Neural cell (in vitro differentiated cells): ENCODE measurements at regions not wholly inside any gene's neighbourhood (a gene's known extent, or its start where the extent isn't known, plus 50 kb on each side); places are given as distances from the start of the nearest gene placed in this dataset.

ENCODE experiments used
- H2AFZ ChIP-seq: fragments of 200-600, 300-800 bp; sonication (generic), shearing (Covaris generic); 2 replicates; pipeline ENCODE4 v1.6.0; 2014; ENCODE audit warnings: low read depth, mild to moderate bottlenecking, antibody characterized with exemption, low read length, moderate library complexity
- H3F3A ChIP-seq: fragments of 200-600 bp; shearing (Covaris generic); 2 replicates; pipeline ENCODE4 v1.6.1; 2016; ENCODE audit warnings: mild to moderate bottlenecking, moderate library complexity, mixed read lengths, antibody characterized with exemption, low read length; ENCODE audit not compliant: insufficient read depth, poor library complexity, severe bottlenecking
- H3K27ac ChIP-seq: fragments of 200-600, 300-800 bp; sonication (generic), shearing (Covaris generic); 2 replicates; pipeline ENCODE4 v1.5.1; 2014; ENCODE audit warnings: mild to moderate bottlenecking, low read length, moderate library complexity
- H3K27me3 ChIP-seq: fragments of 300-800, 200-600 bp; sonication (generic), shearing (Covaris generic); 2 replicates; pipeline ENCODE4 v1.6.0; 2014; ENCODE audit warnings: mild to moderate bottlenecking, low read depth, low read length, moderate library complexity; ENCODE audit not compliant: insufficient read depth
- H3K36me3 ChIP-seq: fragments of 300-800, 200-600 bp; sonication (generic), shearing (Covaris generic); 2 replicates; pipeline ENCODE4 v1.5.1; 2014; ENCODE audit warnings: mild to moderate bottlenecking, antibody characterized with exemption, low read length, moderate library complexity; ENCODE audit not compliant: insufficient read depth
- H3K4me2 ChIP-seq: fragments of 300-800, 200-600 bp; sonication (generic), shearing (Covaris generic); 2 replicates; pipeline ENCODE4 v1.6.0; 2014; ENCODE audit warnings: mild to moderate bottlenecking, low read length
- H3K4me3 ChIP-seq: fragments of 300-800, 200-600 bp; sonication (generic), shearing (Covaris generic); 2 replicates; pipeline ENCODE4 v1.5.1; 2014; ENCODE audit warnings: mild to moderate bottlenecking, low read length, moderate library complexity
- H3K79me2 ChIP-seq: fragments of 200-600 bp; shearing (Covaris generic); replicated peaks from 2 replicates; pipeline ENCODE4 v1.6.0; 2014; ENCODE audit warnings: mild to moderate bottlenecking, low read length, moderate library complexity; ENCODE audit not compliant: insufficient read depth
- H3K9ac ChIP-seq: fragments of 300-800, 200-600 bp; sonication (generic), shearing (Covaris generic); 2 replicates; pipeline ENCODE4 v1.6.1; 2016; ENCODE audit warnings: mild to moderate bottlenecking, low read length, mixed read lengths
- H3K9me2 ChIP-seq: fragments of 200-600 bp; shearing (Covaris generic); 2 replicates; pipeline ENCODE4 v1.6.1; 2016; ENCODE audit warnings: mild to moderate bottlenecking, low read length, mixed read lengths; ENCODE audit not compliant: insufficient read depth
- H3K9me3 ChIP-seq: fragments of 200-600, 300-800 bp; sonication (generic), shearing (Covaris generic); 2 replicates; pipeline ENCODE4 v1.6.1; 2016; ENCODE audit warnings: mild to moderate bottlenecking, mixed run types, low read length, moderate library complexity, mixed read lengths
- H4K20me1 ChIP-seq: fragments of 200-600 bp; shearing (Covaris generic); 2 replicates; pipeline ENCODE4 v1.6.1; 2016; ENCODE audit warnings: mild to moderate bottlenecking, mixed run types; ENCODE audit not compliant: insufficient read depth
- EP300 ChIP-seq: fragments of 450-650 bp; conservative IDR thresholded peaks from 2 replicates; pipeline ENCODE4 v1.6.1; 2014; ENCODE audit warnings: antibody characterized with exemption, mild to moderate bottlenecking, moderate library complexity; ENCODE audit not compliant: poor library complexity, severe bottlenecking
- EZH2 ChIP-seq: fragments of 200-600, 300-800 bp; shearing (Covaris generic), sonication (generic); IDR thresholded peaks from 2 replicates; pipeline ENCODE4 v1.6.1; 2014; ENCODE audit warnings: antibody characterized with exemption, low read length, borderline replicate concordance, mild to moderate bottlenecking; ENCODE audit not compliant: insufficient read depth, poor library complexity, severe bottlenecking
- MXI1 ChIP-seq: fragments of 450-650 bp; conservative IDR thresholded peaks from 2 replicates; pipeline ENCODE4 v1.6.1; 2014; ENCODE audit warnings: antibody characterized with exemption, mild to moderate bottlenecking; ENCODE audit not compliant: poor library complexity, severe bottlenecking
- POLR2AphosphoS5 ChIP-seq: IDR thresholded peaks from 2 replicates; pipeline ENCODE4 v1.6.1; 2012
- RAD21 ChIP-seq: fragments of 450-650 bp; conservative IDR thresholded peaks from 2 replicates; pipeline ENCODE4 v1.6.1; 2014; ENCODE audit warnings: antibody characterized with exemption, mild to moderate bottlenecking, moderate library complexity
- SMC3 ChIP-seq: fragments of 450-650 bp; conservative IDR thresholded peaks from 2 replicates; pipeline ENCODE4 v1.6.1; 2014; ENCODE audit warnings: antibody characterized with exemption, mild to moderate bottlenecking, moderate library complexity; ENCODE audit not compliant: poor library complexity
- TAF1 ChIP-seq: IDR thresholded peaks from 2 replicates; pipeline ENCODE4 v1.6.1; 2012; ENCODE audit warnings: low read depth
- TF ChIP-seq, protein P1 (sequence below): fragments of 450-650 bp; IDR thresholded peaks from 2 replicates; pipeline ENCODE4 v1.5.1; 2014; ENCODE audit warnings: antibody characterized with exemption, mild to moderate bottlenecking, moderate library complexity; ENCODE audit not compliant: poor library complexity, severe bottlenecking
- TF ChIP-seq, protein P2 (sequence below): IDR thresholded peaks from 2 replicates; pipeline ENCODE4 v1.6.1; 2012; ENCODE audit warnings: borderline replicate concordance

DNA sequence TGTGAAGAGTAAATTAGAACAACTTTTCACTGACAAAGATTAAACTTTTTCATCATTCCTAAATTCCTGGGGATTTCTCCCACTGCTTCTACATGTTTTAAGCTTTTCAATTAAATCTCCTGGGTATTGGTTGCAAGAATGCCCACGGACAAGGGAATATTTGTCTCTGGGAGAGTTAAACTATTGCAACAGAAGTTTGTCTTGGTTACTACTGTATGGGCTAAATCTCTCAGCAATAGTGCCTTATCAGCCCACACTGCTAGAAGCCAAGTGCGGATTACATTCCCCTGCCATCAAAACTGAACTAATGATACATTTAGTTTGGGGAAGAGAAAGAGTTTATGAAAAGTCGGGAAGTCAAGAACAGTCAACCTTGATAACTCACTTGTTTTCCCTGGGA is 528.2 kb upstream of the C9orf72 start:
- Histone ChIP-seq H3K36me3 (no peaks in the 10 kb centered on the region), H3K4me3 (no peak overlapping the region), H3K9me3 (no peaks in the 10 kb centered on the region), H2AFZ (no peak overlapping the region), H3K4me2 (no peak overlapping the region), H3K9me2 (no peaks in the 10 kb centered on the region), H4K20me1 (no peaks in the 10 kb centered on the region), H3F3A (no peaks in the 10 kb centered on the region), H3K27me3 (no peaks in the 10 kb centered on the region), H3K9ac (no peak overlapping the region), H3K27ac (no peak overlapping the region), H3K79me2 (no peaks in the 10 kb centered on the region)
- no peak for TF ChIP-seq EP300
- no peak for TF ChIP-seq EZH2
- TF ChIP-seq, protein P1, sequence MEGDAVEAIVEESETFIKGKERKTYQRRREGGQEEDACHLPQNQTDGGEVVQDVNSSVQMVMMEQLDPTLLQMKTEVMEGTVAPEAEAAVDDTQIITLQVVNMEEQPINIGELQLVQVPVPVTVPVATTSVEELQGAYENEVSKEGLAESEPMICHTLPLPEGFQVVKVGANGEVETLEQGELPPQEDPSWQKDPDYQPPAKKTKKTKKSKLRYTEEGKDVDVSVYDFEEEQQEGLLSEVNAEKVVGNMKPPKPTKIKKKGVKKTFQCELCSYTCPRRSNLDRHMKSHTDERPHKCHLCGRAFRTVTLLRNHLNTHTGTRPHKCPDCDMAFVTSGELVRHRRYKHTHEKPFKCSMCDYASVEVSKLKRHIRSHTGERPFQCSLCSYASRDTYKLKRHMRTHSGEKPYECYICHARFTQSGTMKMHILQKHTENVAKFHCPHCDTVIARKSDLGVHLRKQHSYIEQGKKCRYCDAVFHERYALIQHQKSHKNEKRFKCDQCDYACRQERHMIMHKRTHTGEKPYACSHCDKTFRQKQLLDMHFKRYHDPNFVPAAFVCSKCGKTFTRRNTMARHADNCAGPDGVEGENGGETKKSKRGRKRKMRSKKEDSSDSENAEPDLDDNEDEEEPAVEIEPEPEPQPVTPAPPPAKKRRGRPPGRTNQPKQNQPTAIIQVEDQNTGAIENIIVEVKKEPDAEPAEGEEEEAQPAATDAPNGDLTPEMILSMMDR: no peak
- TF ChIP-seq, protein P2, sequence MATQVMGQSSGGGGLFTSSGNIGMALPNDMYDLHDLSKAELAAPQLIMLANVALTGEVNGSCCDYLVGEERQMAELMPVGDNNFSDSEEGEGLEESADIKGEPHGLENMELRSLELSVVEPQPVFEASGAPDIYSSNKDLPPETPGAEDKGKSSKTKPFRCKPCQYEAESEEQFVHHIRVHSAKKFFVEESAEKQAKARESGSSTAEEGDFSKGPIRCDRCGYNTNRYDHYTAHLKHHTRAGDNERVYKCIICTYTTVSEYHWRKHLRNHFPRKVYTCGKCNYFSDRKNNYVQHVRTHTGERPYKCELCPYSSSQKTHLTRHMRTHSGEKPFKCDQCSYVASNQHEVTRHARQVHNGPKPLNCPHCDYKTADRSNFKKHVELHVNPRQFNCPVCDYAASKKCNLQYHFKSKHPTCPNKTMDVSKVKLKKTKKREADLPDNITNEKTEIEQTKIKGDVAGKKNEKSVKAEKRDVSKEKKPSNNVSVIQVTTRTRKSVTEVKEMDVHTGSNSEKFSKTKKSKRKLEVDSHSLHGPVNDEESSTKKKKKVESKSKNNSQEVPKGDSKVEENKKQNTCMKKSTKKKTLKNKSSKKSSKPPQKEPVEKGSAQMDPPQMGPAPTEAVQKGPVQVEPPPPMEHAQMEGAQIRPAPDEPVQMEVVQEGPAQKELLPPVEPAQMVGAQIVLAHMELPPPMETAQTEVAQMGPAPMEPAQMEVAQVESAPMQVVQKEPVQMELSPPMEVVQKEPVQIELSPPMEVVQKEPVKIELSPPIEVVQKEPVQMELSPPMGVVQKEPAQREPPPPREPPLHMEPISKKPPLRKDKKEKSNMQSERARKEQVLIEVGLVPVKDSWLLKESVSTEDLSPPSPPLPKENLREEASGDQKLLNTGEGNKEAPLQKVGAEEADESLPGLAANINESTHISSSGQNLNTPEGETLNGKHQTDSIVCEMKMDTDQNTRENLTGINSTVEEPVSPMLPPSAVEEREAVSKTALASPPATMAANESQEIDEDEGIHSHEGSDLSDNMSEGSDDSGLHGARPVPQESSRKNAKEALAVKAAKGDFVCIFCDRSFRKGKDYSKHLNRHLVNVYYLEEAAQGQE: no peak
- TF ChIP-seq RAD21: no peak
- no peak for TF ChIP-seq TAF1
- no peak for TF ChIP-seq SMC3

DNA sequence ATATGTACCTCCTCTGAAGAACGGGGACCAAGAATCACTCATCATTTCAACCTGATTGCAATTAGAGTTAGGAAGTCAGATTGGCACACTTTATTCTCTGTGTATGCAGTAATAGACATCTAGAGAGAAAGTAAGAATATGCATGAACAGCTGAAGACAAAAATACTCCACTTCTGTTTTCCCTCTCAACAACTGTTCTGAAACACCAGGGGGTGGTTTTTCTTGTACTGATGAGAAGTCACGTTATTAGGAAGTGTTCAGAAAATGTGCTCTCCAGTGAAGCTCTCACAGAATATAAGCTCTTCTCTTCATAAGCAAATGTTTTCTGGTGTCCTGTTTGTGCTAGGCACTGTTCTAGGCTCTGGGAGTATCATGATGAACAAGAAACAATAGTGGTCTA is 531.7 kb upstream of the C9orf72 start:
- no peak overlapping the region for H3K4me2 ChIP-seq
- no peaks in the 10 kb centered on the region for H4K20me1 ChIP-seq
- H3F3A ChIP-seq: no peaks in the 10 kb centered on the region
- TF ChIP-seq, protein P1: no peak
- TF ChIP-seq EP300: no peak
- no peak for TF ChIP-seq RAD21
- no peak for TF ChIP-seq EZH2
- TF ChIP-seq MXI1: no peak
- no peak for TF ChIP-seq POLR2AphosphoS5
- TF ChIP-seq, protein P2: no peak
- no peaks in the 10 kb centered on the region for H3K9me2 ChIP-seq
- no peaks in the 10 kb centered on the region for H3K36me3 ChIP-seq
- H3K9me3 ChIP-seq: no peaks in the 10 kb centered on the region
- H3K79me2 ChIP-seq: no peaks in the 10 kb centered on the region
- no peaks in the 10 kb centered on the region for H3K27me3 ChIP-seq
- no peak overlapping the region for H3K27ac ChIP-seq
- no peak overlapping the region for H3K4me3 ChIP-seq
- H3K9ac ChIP-seq: no peak overlapping the region
- no peak overlapping the region for H2AFZ ChIP-seq
